ENCODE measurements at regions not wholly inside any gene's neighbourhood (a gene's known extent, or its start where the extent isn't known, plus 50 kb on each side); places are given as distances from the start of the nearest gene placed in this dataset.
"Not testable (repeated sequence)": the region's sequence is repeated elsewhere in the genome, so short reads cannot be mapped to it uniquely, and the experiment has no call there.

DNA sequence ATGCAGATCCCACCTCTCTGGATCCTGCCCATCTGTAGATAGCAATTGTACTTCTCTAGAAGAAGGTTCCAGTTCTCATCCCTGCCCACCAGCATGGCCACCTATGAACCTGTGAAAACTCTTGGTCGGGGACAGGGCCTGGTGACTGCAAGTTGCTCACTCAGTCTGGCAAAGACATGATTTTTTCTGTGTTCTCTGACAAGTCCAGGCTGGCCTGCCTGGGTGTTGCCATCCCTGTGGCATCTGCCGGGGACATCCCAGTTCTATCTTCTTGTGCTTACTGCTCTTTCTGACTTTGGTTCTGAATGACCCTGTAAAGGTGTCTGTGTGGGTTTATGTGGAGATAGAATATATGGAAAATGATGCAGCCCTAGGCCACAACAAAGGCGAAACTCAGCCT, 545.8 kb downstream of the INSC start:
- no peak for DNase-seq (ENCODE audit: low read depth)

DNA sequence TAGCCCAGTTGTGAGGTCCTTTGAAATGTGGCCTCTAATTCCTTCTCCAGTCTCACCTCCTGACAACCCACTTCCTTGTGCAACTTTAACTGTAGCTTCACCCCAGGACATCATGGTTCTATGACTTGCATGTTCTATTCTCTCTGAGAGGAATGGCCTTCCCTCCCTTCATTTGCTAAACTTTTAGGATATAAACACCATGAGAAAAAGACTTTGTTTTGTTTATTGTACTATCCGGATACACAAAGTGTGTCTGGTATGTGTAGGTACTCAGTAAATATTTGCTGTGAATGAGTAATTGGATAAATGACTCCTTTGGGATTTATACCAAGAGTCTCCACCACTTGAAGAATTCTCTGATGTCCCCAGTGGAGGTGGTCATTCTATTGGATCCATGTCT, 547.6 kb downstream of the INSC start:
- no peak for DNase-seq (ENCODE audit: low read depth)

DNA sequence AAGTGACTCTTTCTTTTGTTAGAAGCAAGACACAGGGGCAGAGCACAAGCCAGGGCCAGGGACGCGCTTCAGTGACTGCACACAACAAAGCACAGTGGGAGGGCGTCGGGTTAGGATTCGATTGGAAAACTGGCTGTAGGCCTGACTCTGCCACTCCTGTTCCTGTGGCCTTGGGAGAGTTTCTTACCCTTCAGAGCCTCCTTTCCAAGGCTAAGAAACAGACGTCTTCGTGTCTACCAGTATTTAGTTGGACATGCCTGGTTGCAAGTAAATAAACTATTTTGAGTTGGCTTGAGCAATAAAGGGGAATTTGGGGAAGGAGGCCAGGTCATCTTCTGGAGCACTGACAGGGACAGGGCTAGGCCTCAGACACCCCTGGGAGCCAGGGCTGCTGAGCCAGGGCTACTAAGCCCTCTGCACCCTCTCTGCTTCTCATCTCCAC, 549.1 kb downstream of the INSC start:
- DNase-seq (ENCODE audit: low read depth), result no peak

GRCh38 chr11:15665368-15665871, 550.7 kb downstream of the INSC start:
- DNase-seq (ENCODE audit: low read depth), result no peak

- DNase-seq (ENCODE audit: low read depth), result no peak
Measured at GRCh38 chr11:15667127-15667725, 552.5 kb downstream of the INSC start.

- DNase-seq (ENCODE audit: low read depth), result no peak
Measured at GRCh38 chr11:15668718-15669117, 554.0 kb downstream of the INSC start.

GRCh38 chr11:15670520-15671070, 555.9 kb downstream of the INSC start:
- no peak for DNase-seq (ENCODE audit: low read depth)

GRCh38 chr11:15671216-15671615, 556.5 kb downstream of the INSC start:
- no peak for DNase-seq (ENCODE audit: low read depth)

GRCh38 chr11:15672825-15673224, 558.1 kb downstream of the INSC start:
- no peak for DNase-seq (ENCODE audit: low read depth)

GRCh38 chr11:15673408-15673831, 558.7 kb downstream of the INSC start:
- DNase-seq (ENCODE audit: low read depth), result no peak

GRCh38 chr11:15674756-15675155, 560.0 kb downstream of the INSC start:
- DNase-seq (ENCODE audit: low read depth), result no peak

DNA sequence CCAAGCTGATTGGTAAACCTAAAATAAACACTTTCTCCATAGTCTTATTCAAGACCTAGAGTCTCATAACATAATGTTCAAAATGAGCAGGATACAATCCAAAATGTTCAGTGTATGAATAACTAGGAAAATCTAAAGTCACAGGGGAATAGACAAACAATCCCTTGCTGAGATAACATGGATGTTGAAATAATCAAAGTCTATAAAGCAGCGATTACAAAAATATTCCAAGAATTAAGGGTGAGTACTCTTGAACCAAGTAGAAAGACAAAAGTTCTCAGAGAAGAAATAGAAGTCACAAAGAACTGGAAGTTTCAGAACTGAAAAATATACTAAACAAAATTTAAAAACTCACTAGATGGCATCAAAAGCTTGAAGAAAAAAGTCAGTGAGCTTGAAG, 561.0 kb downstream of the INSC start:
- no peak for DNase-seq (ENCODE audit: low read depth)

DNA sequence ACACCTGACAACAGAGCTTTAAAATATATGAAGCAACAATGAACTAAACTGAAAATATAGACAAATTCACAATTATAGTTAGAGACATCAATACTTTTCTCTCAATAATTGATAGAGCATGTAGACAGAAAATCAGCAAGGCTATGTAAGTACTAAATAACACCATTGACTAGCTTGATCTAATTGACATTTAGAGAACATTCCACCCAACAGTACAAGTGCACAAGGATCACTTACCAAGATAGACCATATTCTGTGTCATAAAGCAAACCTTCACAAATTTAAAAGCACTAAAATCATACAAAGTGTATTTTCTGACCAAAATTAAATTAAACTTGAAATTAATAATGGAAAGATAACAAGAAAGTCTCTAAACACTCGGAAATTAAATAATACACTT, 562.5 kb downstream of the INSC start:
- no peak for DNase-seq (ENCODE audit: low read depth)

- DNase-seq (ENCODE audit: low read depth), result no peak
Measured at GRCh38 chr11:15683528-15683927, 568.8 kb downstream of the INSC start.

DNA sequence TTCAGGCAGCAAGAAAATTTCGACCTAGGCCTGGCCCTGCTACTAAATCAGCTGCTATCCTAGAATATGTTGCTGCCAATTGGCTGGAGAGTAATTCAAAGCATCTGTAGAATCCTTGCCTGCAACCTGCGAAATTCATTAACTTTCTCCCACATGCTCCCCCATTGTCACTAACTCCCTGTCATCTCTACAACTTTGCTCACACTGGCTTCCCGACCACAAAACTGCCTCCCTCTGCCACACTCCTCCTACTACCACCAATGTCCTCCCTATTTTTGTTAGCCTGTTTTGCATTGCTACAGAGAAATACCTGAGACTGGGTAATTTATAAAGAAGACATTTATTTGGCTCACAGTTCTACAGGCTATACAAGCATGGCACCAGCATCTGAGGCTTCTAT, 570.6 kb downstream of the INSC start:
- DNase-seq (ENCODE audit: low read depth), result no peak

DNA sequence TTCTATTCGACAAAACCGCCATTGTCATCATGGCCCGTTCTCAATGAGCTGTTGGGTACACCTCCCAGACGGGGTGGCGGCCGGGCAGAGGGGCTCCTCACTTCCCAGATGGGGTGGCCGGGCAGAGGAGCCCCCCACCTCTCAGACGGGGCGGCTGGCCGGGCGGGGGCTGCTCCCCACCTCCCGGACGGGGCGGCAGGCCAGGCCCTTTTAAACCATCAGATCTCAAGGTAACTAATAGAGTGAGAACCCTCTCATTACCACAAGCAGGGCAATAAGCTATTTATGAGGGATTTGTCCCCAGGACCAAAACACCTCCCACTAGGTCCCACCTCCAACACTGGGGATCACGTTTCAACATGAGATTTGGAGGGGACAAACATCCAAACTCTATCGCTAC, 571.5 kb downstream of the INSC start:
- not testable (repeated sequence) for DNase-seq (ENCODE audit: low read depth)

DNA sequence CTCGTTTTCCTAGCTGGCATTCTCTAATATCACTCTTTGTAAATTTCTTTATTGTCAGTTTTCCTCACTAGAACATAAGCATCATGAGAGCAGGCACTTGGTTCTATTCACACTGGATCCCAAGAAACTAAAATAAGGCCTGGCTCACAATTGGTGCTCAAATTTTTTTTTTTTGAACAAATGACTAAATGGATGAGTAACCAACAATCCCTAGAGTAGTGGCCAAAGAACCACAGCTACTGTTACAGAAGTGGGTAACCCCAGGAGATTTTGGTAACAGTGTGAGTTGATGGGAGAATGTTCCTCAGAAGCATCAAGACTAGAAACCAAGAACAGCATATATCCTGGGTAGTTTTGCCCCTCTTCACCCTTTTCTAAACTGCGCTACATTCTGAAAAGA, 572.6 kb downstream of the INSC start:
- no peak for DNase-seq (ENCODE audit: low read depth)

- DNase-seq (ENCODE audit: low read depth), result no peak
Measured at GRCh38 chr11:15688351-15688792, 573.6 kb downstream of the INSC start.

DNA sequence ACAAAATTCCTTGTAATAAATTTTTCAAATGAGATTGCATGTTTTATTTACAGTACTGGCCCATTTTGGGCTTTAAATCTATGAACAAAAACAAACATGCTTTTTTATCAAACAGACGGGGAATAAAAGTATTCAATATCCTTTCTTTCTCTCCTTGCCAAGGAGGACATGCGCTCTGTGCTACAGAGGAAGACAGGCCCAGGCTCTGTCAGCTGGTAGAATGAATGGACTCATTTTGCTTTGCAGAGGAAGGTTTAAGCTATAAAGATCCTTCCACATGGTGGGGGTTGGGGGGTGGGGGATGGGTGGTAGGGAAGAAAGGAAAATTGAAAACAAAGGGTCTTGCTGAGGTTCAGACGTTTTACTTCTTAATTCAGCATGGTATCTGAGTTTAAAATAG, 575.6 kb downstream of the INSC start:
- no peak for DNase-seq (ENCODE audit: low read depth)

GRCh38 chr11:15692739-15693138, 578.0 kb downstream of the INSC start:
- no peak for DNase-seq (ENCODE audit: low read depth)

DNA sequence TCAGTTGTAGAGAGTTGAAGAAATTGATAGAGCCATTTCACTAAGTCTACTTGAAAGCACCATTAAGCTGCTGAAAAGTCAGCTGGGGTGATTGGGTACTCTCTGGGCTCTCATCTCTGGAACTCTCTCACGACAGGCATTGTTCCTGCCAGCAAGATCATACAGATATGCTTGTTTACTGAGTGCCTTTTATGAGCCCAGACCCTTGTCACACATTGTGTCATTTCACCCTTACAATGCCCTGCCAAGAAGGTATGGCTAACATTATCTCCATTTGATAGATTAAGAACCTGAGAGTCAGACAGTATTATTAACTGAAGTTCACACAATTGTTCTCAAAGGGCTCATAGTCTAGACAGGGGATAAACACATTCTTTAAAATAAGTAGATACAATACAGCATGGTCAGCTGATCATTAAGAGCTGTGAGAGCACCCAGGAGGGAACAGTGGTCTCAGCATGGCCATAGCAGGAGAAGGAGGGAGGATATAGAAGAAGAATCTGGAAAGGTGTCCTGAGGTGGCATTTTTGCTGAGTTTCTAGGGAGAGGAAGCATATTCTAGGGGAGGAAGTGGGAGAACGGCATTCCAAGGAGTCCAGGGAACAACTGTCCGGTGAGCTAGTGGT, 580.5 kb downstream of the INSC start:
- no peak for DNase-seq (ENCODE audit: low read depth)

- no peak for DNase-seq (ENCODE audit: low read depth)
Measured at GRCh38 chr11:15696069-15696468, 581.3 kb downstream of the INSC start.

DNA sequence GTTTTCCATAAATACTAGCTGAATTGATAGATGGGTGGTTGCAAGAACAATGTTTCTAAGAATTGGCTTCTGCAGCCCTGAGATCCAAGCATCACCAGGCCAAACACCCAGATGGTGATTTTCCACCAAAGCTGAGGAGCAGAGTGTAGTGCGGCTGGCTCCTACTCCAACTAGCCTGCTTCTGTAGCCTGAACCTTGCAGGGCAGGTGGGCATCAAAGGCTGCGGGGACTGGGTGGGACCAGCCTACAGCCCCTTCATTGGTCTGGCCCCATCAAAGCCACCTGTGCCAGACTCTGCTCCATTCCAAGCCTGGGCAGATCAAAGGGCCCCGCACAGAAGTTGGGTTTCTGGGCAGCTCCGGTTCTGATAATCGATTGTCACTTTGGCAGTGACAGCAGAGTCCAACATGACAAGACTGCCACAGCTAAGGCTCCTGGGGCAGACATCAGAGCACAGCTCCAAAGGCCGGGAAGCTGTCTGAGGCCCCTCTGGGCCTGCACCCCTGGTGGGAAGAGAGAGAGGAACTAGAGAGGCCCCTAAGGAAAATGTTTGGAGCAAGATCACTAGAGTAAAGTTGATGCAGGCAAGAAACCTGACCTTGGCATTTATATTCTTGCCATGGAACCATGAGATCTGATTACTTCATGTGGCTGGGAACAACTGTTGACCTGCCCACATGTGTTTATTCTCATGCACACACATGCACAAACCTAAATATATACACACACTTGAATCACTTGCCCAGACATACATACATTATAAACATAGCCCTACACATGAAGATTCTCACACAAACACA, 582.9 kb downstream of the INSC start:
- no peak for DNase-seq (ENCODE audit: low read depth)
